Brain pericyte (primary cell): ENCODE measurements at regions not wholly inside any gene's neighbourhood (a gene's known extent, or its start where the extent isn't known, plus 50 kb on each side); places are given as distances from the start of the nearest gene placed in this dataset.
"Not testable (repeated sequence)": the region's sequence is repeated elsewhere in the genome, so short reads cannot be mapped to it uniquely, and the experiment has no call there.

Experiments
- DNase-seq: peaks from one replicate; pipeline ENCODE4 v3.0.0-alpha.2; 2012; ENCODE audit warnings: low read depth, low spot score

DNA sequence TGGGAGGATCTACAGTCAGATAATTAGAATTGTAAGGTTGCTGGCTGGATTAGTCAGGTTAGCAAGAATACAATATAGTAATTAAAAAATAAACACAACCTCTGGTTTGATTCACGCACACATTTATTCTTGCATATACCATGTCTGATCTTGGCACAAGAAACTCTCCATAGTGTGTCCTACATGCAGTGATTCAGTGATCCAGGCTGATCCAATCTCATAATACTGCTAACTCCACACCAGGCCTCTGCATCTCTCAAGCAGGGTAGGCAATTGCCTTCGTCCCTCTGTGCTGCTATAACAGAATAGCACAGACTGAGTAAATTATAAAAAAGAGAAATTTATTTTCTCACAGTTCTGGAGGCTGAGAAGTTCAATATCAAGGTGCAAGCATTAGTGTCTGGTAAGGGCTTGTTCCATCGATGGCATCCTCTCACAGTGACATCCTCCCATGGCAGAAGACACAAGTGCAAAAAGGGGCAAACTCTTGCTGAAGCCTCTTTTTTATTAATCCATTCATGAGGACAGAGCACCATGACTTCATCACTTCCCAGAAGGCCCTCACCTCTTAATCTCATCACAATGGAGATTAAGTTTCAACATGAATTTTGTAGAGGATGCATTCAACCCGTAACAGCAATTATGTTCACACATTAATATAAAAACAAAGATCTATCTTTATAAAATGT lies 741.0 kb upstream of the NCAM2 start:
- DNase-seq = no peak

- no peak for DNase-seq
These were observed 739.7 kb upstream of the NCAM2 start for GRCh38 chr21:20258542-20258941.

DNA sequence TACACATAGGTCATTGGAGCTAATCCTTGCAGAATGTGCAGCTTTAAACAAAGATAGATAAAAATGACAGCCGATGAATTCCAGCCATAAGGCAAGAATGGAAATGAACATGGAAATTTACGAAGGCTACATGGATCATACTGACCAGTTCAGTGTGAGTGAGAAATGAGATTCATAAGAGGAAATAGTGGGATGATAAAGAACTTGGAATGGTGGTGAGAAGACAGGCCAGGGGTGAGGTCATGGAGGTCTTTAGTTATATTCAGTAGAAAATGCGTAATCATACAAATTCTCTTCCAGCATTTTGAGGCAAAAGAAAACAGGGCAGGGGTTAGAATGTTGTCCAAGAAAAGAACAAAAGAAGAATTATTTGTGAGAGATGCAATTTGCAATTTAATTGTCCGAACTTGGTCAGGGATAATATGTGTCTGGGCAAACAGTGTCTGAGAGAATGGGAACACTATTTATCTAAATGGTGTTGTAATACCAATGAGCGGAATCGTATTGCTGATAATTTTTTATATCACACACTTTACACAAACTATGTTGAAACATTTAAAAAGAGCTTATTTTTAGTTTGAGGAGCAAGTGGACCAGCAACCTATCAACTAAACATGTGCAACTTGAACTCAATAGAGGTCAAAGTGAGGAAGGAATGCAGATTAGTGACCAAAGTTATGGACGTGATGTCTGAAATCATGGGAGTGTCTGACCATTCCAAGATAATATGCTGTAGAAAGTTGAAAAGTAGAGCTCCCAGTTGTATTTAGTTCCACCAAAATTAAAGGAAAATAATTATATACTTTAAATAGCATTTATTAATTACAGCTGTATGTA lies 739.0 kb upstream of the NCAM2 start:
- DNase-seq = no peak

GRCh38 chr21:20260124-20260523 lies 738.1 kb upstream of the NCAM2 start:
- no peak for DNase-seq

DNA sequence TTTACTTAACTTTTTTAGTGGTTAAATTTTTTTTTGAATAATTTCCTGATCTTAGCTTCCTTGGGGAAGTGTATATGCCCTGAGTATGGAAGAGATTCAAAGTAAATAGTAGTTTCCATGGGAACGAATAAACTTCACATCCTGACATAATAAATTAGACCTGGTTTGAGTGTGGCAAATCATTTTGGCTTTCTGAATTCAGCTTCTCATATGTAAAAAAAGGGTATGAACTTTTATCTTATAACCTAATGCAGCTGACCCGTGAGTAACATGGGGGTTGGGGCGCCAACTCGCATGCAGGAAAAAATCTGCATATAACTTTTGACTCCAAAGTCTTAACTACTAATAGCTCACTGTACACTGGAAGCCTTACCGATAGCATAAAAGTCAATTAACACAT lies 736.8 kb upstream of the NCAM2 start:
- no peak for DNase-seq

- no peak for DNase-seq
These were observed 732.3 kb upstream of the NCAM2 start for GRCh38 chr21:20265707-20266440.

DNA sequence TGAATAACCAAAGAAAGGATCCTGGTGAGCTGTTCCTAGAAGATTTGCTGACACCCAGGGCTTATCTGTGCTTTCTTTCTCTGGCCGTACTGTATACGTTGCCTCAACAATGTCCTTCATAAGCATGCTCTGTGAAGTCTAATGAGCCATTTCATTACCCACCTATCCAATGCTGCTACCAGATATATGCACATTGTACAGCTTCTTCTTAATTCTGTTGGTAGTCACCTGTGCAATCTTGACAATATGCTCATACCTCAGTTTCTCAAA lies 731.8 kb upstream of the NCAM2 start:
- DNase-seq = no peak

DNA sequence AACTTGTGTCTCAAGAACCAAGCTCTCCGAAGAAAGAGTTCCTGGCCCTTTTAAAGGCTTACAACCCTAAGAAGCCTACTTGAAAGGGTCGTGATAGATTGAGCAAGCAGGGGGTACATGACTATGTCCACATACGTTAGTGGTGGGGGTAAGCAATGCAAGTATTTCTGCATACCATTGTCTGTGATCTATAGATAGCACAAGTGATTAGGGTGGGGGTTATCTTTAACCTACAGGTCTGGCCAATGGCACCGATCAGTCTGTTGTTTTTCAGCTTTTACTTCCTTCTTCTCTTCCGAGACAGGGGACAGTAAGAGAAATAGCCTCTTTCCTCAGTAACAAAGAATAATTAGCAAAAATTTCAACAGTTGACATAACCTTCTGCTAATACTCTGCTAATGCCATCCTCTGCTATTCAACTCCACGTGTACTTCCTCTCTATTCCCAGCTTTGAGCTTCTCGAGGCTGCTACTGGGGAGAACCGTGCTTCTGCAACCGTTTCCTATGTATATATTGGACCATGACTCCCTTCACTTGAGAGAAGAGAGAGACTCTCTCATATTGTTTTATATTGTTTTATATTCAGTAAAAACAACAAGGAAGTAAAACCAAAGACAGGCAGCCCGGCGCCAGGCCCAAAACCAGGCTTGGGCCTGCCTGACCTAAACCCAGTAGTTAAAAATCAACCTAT lies 727.7 kb upstream of the NCAM2 start:
- DNase-seq = no peak

- DNase-seq = no peak
These were observed 725.3 kb upstream of the NCAM2 start for GRCh38 chr21:20272791-20273362.

GRCh38 chr21:20276377-20276776 lies 721.8 kb upstream of the NCAM2 start:
- DNase-seq = no peak

DNA sequence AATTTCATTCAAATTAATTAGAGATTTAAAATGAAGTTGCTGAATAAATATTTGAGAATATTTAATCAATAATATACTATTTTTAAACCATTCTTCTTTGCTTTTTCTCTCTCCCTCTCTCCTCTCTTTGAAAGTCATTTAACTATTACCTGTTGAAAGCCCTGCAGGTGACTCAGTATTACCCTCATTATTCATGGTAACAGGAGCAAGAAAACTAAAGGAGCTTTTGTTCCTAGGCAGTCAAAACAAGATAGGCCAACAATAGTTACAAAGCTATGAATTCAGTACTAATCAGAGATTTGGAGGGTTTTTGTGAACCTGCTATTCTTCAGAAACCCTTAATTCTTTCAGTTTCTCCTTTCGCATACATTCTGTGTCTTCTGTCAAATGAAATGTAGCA lies 721.3 kb upstream of the NCAM2 start:
- DNase-seq = no peak

- DNase-seq = no peak
These were observed 714.4 kb upstream of the NCAM2 start for GRCh38 chr21:20283836-20284235.

GRCh38 chr21:20292280-20292679 lies 705.9 kb upstream of the NCAM2 start:
- DNase-seq = no peak

GRCh38 chr21:20292854-20293253 lies 705.4 kb upstream of the NCAM2 start:
- DNase-seq = not testable (repeated sequence)

GRCh38 chr21:20301395-20301794 lies 696.8 kb upstream of the NCAM2 start:
- DNase-seq = no peak

- DNase-seq = no peak
These were observed 696.1 kb upstream of the NCAM2 start for GRCh38 chr21:20302084-20302483.

- DNase-seq = no peak
These were observed 691.4 kb upstream of the NCAM2 start for GRCh38 chr21:20306836-20307235.

DNA sequence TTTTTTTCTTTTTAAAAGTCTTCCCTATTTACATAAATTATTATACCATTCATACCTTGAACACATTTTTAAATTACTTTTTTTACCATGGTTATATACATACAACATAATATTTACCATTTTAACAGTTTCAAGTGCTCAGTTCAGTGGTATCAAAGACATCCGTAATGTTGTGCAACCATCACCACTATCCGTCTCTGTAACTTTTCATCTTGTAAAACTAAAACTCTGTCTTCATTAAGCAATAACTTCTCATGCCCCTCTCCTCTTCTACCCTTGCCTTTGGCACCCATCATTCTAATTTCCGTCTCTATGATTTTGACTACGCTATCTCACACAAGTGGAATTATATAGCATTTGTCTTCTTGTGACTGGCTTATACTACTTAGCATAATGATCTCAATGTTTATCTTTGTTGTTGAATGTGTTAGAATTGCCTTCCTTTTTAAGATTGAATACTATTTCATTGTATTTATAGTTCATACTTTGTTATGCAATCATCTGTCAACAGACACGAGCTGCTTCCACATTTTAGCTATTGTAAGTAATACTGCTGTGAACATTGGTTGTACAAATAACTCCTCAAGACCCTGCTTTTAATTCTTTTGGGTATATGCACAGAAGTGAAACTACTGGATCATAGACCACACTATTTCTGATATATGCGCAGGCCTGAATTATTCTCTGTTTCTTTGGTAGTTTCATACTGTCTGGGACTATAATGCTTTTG lies 689.5 kb upstream of the NCAM2 start:
- no peak for DNase-seq

- DNase-seq = no peak
These were observed 686.9 kb upstream of the NCAM2 start for GRCh38 chr21:20311234-20311787.

DNA sequence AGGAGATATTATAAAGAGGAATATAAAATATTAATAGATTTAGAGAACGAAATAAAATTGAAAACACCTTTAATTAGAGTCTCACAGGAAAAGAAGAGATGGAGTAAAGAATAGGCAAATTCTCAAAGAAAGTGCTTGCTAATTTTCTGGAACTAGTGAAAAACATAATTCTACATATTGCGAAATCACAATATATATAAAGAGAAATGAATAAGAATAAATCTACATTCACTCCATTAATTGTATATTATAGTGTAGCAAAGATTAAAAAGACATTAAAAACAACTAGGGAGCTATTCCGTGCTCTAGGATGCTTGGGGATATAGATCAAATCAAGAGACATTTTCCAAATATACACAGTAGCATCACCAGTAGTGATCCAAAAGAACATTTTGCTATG lies 685.2 kb upstream of the NCAM2 start:
- no peak for DNase-seq

DNA sequence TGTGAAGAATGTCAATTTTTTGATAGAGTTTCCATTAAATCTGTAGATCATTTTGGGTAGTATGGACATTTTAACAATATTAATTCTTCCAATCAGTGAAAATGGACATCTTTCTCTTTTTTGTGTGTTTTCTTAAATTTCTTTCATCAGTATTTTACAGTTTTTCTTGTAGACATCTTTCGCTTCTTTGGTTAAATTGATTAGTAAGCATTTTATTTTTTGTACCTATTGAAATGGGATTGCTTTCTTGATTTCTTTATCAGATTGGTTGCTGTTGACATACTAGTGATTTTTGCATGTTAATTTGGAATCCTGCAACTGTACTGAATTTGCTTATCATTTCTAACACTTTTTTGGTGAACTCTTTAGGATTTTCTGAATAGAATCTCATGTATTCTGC lies 683.2 kb upstream of the NCAM2 start:
- DNase-seq = no peak
